ENCODE measurements at regions not wholly inside any gene's neighbourhood (a gene's known extent, or its start where the extent isn't known, plus 50 kb on each side); places are given as distances from the start of the nearest gene placed in this dataset.

- DNase-seq = no peak
These were observed 54.2 kb upstream of the PBX1 start for GRCh38 chr1:164504749-164505148.
